A549 (cell line): ENCODE measurements at regions not wholly inside any gene's neighbourhood (a gene's known extent, or its start where the extent isn't known, plus 50 kb on each side); places are given as distances from the start of the nearest gene placed in this dataset.

ENCODE experiments used
- ATAC-seq, 2 experiments: fragments of 200-7000 bp in 1 of 2; fragments of >200 bp in 1 of 2; cut with Nextera tagmentation in 1 of 2; cut with Tn5 transposase in 1 of 2; 3 replicates each; pipeline versions ENCODE4 v1.8.0 to v1.9.1; 2018 to 2020; ENCODE audit warnings: mild to moderate bottlenecking in 1 of 2, moderate library complexity in 1 of 2
- CTCF ChIA-PET: fragments of 300-600 bp; sonication (Branson Sonifier 250); formaldehyde crosslinking; extraction: SDS; loops from one replicate; lab custom pipeline; 2021; ENCODE audit warnings: antibody characterized with exemption, inconsistent platforms; lab: Yijun Ruan, JAX
- POLR2A ChIA-PET: fragments of 350-600 bp; formaldehyde crosslinking; extraction: SDS; loops from one replicate; lab custom pipeline; 2021; ENCODE audit warnings: antibody characterized with exemption, inconsistent platforms; lab: Yijun Ruan, JAX
- DNase-seq, 2 experiments: peaks; one replicate each; pipeline versions ENCODE4 v3.0.0 to v3.0.0-alpha.2; 2011 to 2016; ENCODE audit warnings: low read depth in 1 of 2, low spot score in 1 of 2
- FAIRE-seq: peaks from 2 replicates; lab custom pipeline; 2011; peaks lifted over from hg19 to GRCh38; lab: Jason Lieb, UNC
- H3K27ac ChIP-seq, 2 experiments: fragments of >200 bp; sonication (Bioruptor Twin); formaldehyde crosslinking; 3 replicates each; pipeline ENCODE4 v1.5.1; 2016 to 2017
- H3K4me1 ChIP-seq: fragments of >200 bp; sonication (Bioruptor Twin); formaldehyde crosslinking; 3 replicates; pipeline ENCODE4 v1.6.1; 2016
- H3K4me2 ChIP-seq: fragments of >200 bp; sonication (Bioruptor Twin); formaldehyde crosslinking; 3 replicates; pipeline ENCODE4 v1.6.1; 2016
- H3K4me3 ChIP-seq: fragments of >200 bp; sonication (Bioruptor Twin); formaldehyde crosslinking; 3 replicates; pipeline ENCODE4 v1.5.1; 2016
- H3K9me3 ChIP-seq: fragments of >200 bp; sonication (Bioruptor Twin); formaldehyde crosslinking; 3 replicates; pipeline ENCODE4 v1.6.1; 2016
- CBX8 ChIP-seq: fragments of 200-600 bp; sonication (generic); IDR thresholded peaks from 2 replicates; pipeline ENCODE4 v1.6.1; 2016
- EP300 ChIP-seq, 2 experiments: fragments of >200 bp; sonication (Bioruptor Twin); formaldehyde crosslinking; IDR thresholded peaks; 2 replicates in 1 of 2; 3 replicates in 1 of 2; pipeline ENCODE4 v1.6.1; 2016 to 2017
- FOSB ChIP-seq: fragments of 250-450 bp; sonication (Bioruptor Pico); IDR thresholded peaks from 2 replicates; pipeline ENCODE4 v1.5.0; 2020; ENCODE audit warnings: mild to moderate bottlenecking, moderate library complexity
- FOSL2 ChIP-seq, 2 experiments: fragments of 450-650 bp in 1 of 2; fragments of >200 bp in 1 of 2; sonication (Bioruptor Twin) in 1 of 2; formaldehyde crosslinking; IDR thresholded peaks; 2 replicates each; pipeline versions ENCODE4 v1.5.0 to v1.6.1; 2016 to 2020; ENCODE audit warnings: mild to moderate bottlenecking in 1 of 2, moderate library complexity in 1 of 2
- FOXS1 ChIP-seq: fragments of 250-450 bp; sonication (Bioruptor Pico); IDR thresholded peaks from 2 replicates; pipeline ENCODE4 v1.5.0; 2020; ENCODE audit warnings: mild to moderate bottlenecking, moderate library complexity
- GATA3 ChIP-seq: IDR thresholded peaks from 2 replicates; pipeline ENCODE4 v1.6.1; 2012; ENCODE audit warnings: borderline replicate concordance
- HDAC2 ChIP-seq: fragments of 200-600 bp; sonication (generic); IDR thresholded peaks from 2 replicates; pipeline ENCODE4 v1.6.1; 2016
- HOXA7 ChIP-seq: fragments of 250-450 bp; sonication (Bioruptor Pico); IDR thresholded peaks from 2 replicates; pipeline ENCODE4 v1.5.0; 2020; ENCODE audit warnings: mild to moderate bottlenecking, moderate library complexity
- HOXB13 ChIP-seq: fragments of 250-450 bp; sonication (Bioruptor Pico); IDR thresholded peaks from 2 replicates; pipeline ENCODE4 v1.5.0; 2020; ENCODE audit warnings: low read depth, mild to moderate bottlenecking, moderate library complexity
- JUN ChIP-seq, 2 experiments: fragments of >200 bp; sonication (Bioruptor Twin); formaldehyde crosslinking; IDR thresholded peaks; 2 replicates in 1 of 2; 3 replicates in 1 of 2; pipeline ENCODE4 v1.6.1; 2016 to 2017
- KDM1A ChIP-seq: fragments of 200-600 bp; sonication (generic); IDR thresholded peaks from 2 replicates; pipeline ENCODE4 v1.6.1; 2016; ENCODE audit warnings: low read depth, mild to moderate bottlenecking
- KDM5A ChIP-seq: fragments of 200-600 bp; sonication (generic); IDR thresholded peaks from 2 replicates; pipeline ENCODE4 v1.6.1; 2016; ENCODE audit warnings: antibody characterized with exemption, mild to moderate bottlenecking
- MAFK ChIP-seq: fragments of 450-650 bp; IDR thresholded peaks from 2 replicates; pipeline ENCODE4 v1.6.1; 2014; ENCODE audit not compliant: partially characterized antibody
- MYC ChIP-seq: IDR thresholded peaks from 2 replicates; pipeline ENCODE4 v1.6.1; 2012; ENCODE audit warnings: mild to moderate bottlenecking, inconsistent platforms, low read length, improper control_type of control experiment, borderline replicate concordance
- NPAS2 ChIP-seq: fragments of 250-450 bp; sonication (Bioruptor Pico); IDR thresholded peaks from 2 replicates; pipeline ENCODE4 v1.8.0; 2022; ENCODE audit warnings: mild to moderate bottlenecking, moderate library complexity, borderline replicate concordance
- POLR2A ChIP-seq: IDR thresholded peaks from 2 replicates; pipeline ENCODE4 v1.6.1; 2012; ENCODE audit warnings: mild to moderate bottlenecking, low read length
- POLR2AphosphoS2 ChIP-seq: conservative IDR thresholded peaks from 2 replicates; pipeline ENCODE4 v1.6.1; 2012; ENCODE audit warnings: low read length, improper control_type of control experiment, inconsistent platforms
- RAD21 ChIP-seq, 2 experiments: fragments of >200 bp in 1 of 2; sonication (Bioruptor Twin) in 1 of 2; formaldehyde crosslinking in 1 of 2; IDR thresholded peaks in 1 of 2; conservative IDR thresholded peaks in 1 of 2; 2 replicates in 1 of 2; 3 replicates in 1 of 2; pipeline ENCODE4 v1.6.1; 2012 to 2018; ENCODE audit warnings: inconsistent platforms in 1 of 2
- RARB ChIP-seq: fragments of 250-450 bp; sonication (Bioruptor Pico); IDR thresholded peaks from 2 replicates; pipeline ENCODE4 v1.8.0; 2021; ENCODE audit warnings: mild to moderate bottlenecking, moderate library complexity
- RNF2 ChIP-seq: fragments of 200-600 bp; sonication (generic); IDR thresholded peaks from 2 replicates; pipeline ENCODE4 v1.6.1; 2016; ENCODE audit warnings: low read depth, mild to moderate bottlenecking, antibody characterized with exemption, moderate library complexity, borderline replicate concordance
- SMC3 ChIP-seq: fragments of >200 bp; sonication (Bioruptor Twin); formaldehyde crosslinking; IDR thresholded peaks from 3 replicates; pipeline ENCODE4 v1.6.1; 2018; ENCODE audit warnings: inconsistent platforms
- TP53 ChIP-seq: fragments of 250-450 bp; sonication (Bioruptor Pico); IDR thresholded peaks from 2 replicates; pipeline ENCODE4 v1.5.0; 2021; ENCODE audit warnings: mild to moderate bottlenecking, moderate library complexity
- ZC3H11A ChIP-seq: fragments of 450-650 bp; IDR thresholded peaks from 2 replicates; pipeline ENCODE4 v1.6.1; 2014; ENCODE audit warnings: antibody characterized with exemption, mild to moderate bottlenecking
- WGBS: methylation state at CpG from one replicate; pipeline ENCODE4 v1.1.6; 2017; ENCODE audit errors: missing lambda C conversion rate; 5-methylcytosine and 5-hydroxymethylcytosine counted together
- TF ChIP-seq, protein P1 (sequence below): fragments of 200-600 bp; sonication (generic); IDR thresholded peaks from 2 replicates; pipeline ENCODE4 v1.6.1; 2016; ENCODE audit warnings: antibody characterized with exemption, mild to moderate bottlenecking, moderate library complexity
- TF ChIP-seq, protein P2 (sequence below): fragments of 250-450 bp; sonication (Bioruptor Pico); IDR thresholded peaks from 2 replicates; pipeline ENCODE4 v1.5.0; 2021; ENCODE audit warnings: mild to moderate bottlenecking, moderate library complexity, borderline replicate concordance
- TF ChIP-seq, protein P3 (sequence below): fragments of >200 bp; sonication (Bioruptor Twin); formaldehyde crosslinking; IDR thresholded peaks from 2 replicates; pipeline ENCODE4 v1.6.1; 2016

DNA sequence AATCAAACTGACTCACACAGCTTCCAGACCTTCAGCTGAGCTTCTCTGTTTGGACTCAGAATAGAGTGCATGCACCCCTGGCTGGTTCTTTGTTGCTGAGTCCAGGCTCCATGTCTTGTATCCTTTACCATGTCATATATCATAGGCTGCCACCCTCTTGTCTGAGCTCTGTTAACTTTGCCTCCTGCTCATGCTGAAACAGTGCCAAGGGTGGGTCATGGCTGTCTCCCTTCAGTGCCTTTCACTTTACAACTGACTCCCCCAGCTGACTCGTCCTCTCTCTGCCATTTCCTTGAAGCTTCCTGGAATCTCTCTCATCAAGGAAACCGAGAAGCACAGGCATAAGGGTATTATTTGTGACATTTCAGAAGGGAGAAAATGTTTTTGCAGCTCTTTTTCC is 885.3 kb downstream of the TTLL7 start:
- 0% methylated on average over 2 of the region's 2 CpGs for WGBS
- CTCF ChIA-PET, result no interaction called here
- no peak overlapping the region for H3K4me2 ChIP-seq
- TF ChIP-seq JUN (IDR thresholded peaks at IDR 0.05) (no peak), RAD21 (conservative IDR thresholded peaks at IDR 0.05 in 1 of 2, IDR thresholded peaks at IDR 0.05 in 1 of 2) (no peak), FOSB (CRISPR knock-in tag) (no peak), GATA3 (no peak), KDM1A (no peak), RNF2 (no peak), MAFK (no peak), RARB (CRISPR knock-in tag) (no peak), FOXS1 (CRISPR knock-in tag) (no peak), NPAS2 (CRISPR knock-in tag) (no peak), HOXB13 (CRISPR knock-in tag) (no peak), EP300 (IDR thresholded peaks at IDR 0.05) (no peak), KDM5A (no peak), SMC3 (no peak)
- TF ChIP-seq, protein P1, sequence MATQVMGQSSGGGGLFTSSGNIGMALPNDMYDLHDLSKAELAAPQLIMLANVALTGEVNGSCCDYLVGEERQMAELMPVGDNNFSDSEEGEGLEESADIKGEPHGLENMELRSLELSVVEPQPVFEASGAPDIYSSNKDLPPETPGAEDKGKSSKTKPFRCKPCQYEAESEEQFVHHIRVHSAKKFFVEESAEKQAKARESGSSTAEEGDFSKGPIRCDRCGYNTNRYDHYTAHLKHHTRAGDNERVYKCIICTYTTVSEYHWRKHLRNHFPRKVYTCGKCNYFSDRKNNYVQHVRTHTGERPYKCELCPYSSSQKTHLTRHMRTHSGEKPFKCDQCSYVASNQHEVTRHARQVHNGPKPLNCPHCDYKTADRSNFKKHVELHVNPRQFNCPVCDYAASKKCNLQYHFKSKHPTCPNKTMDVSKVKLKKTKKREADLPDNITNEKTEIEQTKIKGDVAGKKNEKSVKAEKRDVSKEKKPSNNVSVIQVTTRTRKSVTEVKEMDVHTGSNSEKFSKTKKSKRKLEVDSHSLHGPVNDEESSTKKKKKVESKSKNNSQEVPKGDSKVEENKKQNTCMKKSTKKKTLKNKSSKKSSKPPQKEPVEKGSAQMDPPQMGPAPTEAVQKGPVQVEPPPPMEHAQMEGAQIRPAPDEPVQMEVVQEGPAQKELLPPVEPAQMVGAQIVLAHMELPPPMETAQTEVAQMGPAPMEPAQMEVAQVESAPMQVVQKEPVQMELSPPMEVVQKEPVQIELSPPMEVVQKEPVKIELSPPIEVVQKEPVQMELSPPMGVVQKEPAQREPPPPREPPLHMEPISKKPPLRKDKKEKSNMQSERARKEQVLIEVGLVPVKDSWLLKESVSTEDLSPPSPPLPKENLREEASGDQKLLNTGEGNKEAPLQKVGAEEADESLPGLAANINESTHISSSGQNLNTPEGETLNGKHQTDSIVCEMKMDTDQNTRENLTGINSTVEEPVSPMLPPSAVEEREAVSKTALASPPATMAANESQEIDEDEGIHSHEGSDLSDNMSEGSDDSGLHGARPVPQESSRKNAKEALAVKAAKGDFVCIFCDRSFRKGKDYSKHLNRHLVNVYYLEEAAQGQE, result no peak
- TF ChIP-seq, protein P2, sequence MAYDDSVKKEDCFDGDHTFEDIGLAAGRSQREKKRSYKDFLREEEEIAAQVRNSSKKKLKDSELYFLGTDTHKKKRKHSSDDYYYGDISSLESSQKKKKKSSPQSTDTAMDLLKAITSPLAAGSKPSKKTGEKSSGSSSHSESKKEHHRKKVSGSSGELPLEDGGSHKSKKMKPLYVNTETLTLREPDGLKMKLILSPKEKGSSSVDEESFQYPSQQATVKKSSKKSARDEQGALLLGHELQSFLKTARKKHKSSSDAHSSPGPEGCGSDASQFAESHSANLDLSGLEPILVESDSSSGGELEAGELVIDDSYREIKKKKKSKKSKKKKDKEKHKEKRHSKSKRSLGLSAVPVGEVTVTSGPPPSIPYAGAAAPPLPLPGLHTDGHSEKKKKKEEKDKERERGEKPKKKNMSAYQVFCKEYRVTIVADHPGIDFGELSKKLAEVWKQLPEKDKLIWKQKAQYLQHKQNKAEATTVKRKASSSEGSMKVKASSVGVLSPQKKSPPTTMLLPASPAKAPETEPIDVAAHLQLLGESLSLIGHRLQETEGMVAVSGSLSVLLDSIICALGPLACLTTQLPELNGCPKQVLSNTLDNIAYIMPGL (CRISPR knock-in tag), result no peak
- FAIRE-seq (no peak), ATAC-seq (no peak), DNase-seq (no peak)
- POLR2A ChIA-PET, result no interaction called here
- no peak overlapping the region for H3K27ac ChIP-seq
- no peaks in the 10 kb centered on the region for H3K4me1 ChIP-seq
- H3K9me3 ChIP-seq, result no peaks in the 10 kb centered on the region
- no peak overlapping the region for H3K4me3 ChIP-seq

DNA sequence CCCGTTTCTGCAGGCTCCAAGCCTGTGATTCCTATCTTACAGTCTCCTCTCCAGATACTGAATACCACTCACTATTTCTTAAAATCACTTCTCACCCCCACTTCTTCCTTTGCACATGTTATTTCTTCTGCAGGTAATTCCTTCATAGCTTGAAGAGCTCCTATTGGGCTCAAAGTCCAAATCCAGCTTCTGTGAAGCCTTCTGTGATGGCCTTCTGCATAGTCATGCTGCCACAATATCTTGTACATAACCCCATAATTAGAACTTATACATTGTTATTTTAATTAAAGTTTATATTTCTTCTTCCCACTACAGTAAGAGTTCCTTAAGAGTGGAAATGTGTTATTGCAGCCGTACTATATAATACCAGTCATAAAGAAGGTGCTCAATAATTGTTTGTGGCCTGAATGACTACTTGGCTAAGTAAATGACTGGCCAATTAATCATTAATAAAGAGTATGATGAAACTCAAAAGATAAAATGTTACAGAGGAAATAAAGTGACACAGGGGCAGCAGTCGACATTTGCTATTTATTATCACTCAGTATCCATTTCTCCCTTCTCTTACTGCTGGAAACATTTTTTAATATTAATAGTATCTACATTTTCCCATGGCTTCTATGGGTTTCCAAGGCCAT is 886.6 kb downstream of the TTLL7 start:
- no peak overlapping the region for H3K4me2 ChIP-seq
- no peak overlapping the region for H3K27ac ChIP-seq
- no peak for FAIRE-seq
- no peaks in the 10 kb centered on the region for H3K4me1 ChIP-seq
- no peak for DNase-seq
- CTCF ChIA-PET, result no interaction called here
- no peak for TF ChIP-seq TP53 (CRISPR knock-in tag)
- no peak for TF ChIP-seq KDM1A
- TF ChIP-seq HOXB13 (CRISPR knock-in tag), result no peak
- TF ChIP-seq FOSB (CRISPR knock-in tag), result no peak
- TF ChIP-seq, protein P3, sequence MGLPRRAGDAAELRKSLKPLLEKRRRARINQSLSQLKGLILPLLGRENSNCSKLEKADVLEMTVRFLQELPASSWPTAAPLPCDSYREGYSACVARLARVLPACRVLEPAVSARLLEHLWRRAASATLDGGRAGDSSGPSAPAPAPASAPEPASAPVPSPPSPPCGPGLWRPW, result no peak
- TF ChIP-seq FOSL2 (IDR thresholded peaks at IDR 0.05), result no peak
- no peak for TF ChIP-seq FOSL2 (CRISPR knock-in tag; IDR thresholded peaks at IDR 0.05)
- no peak for TF ChIP-seq CBX8
- TF ChIP-seq, protein P2 (CRISPR knock-in tag), result no peak
- no peak for TF ChIP-seq FOXS1 (CRISPR knock-in tag)
- no peak for TF ChIP-seq MYC
- TF ChIP-seq POLR2A, result no peak
- no peak for TF ChIP-seq HOXA7 (CRISPR knock-in tag)
- no peak for TF ChIP-seq HDAC2
- no peak for TF ChIP-seq POLR2AphosphoS2
- no peak for TF ChIP-seq ZC3H11A
- TF ChIP-seq KDM5A, result no peak
- TF ChIP-seq, all 56 proteins: peak for 0
- Histone ChIP-seq H3K9me3 (no peaks in the 10 kb centered on the region), H3K4me3 (no peak overlapping the region)
- 30% methylated on average over 3 of the region's 3 CpGs for WGBS
- ATAC-seq, result no peak
- POLR2A ChIA-PET, result no interaction called here
